Caki2 (cell line): ENCODE measurements at regions not wholly inside any gene's neighbourhood (a gene's known extent, or its start where the extent isn't known, plus 50 kb on each side); places are given as distances from the start of the nearest gene placed in this dataset.

Experiments
- DNase-seq: peaks from one replicate; pipeline ENCODE4 v3.0.0-alpha.2; 2015; ENCODE audit warnings: low read depth
- in situ Hi-C: cut with HindIII; loops from 2 replicates; pipeline ENCODE4 v1.10.0; 2016; ENCODE audit warnings: low sequenced_read_pairs, low pct_unique_long_range_greater_than_20kb, mixed read lengths

GRCh38 chr18:59961070-59961469 lies 61.3 kb downstream of the PMAIP1 start:
- no peak for DNase-seq

GRCh38 chr18:59960272-59960671 lies 60.5 kb downstream of the PMAIP1 start:
- in situ Hi-C loops, result no loop called here
- DNase-seq, result no peak

More at GRCh38 chr18:59961070-59961469, 61.3 kb downstream of the PMAIP1 start:
- in situ Hi-C loops, result no loop called here

GRCh38 chr18:59959606-59960005 lies 59.8 kb downstream of the PMAIP1 start:
- in situ Hi-C loops, result no loop called here
- DNase-seq, result no peak

- in situ Hi-C loops, result no loop called here
- DNase-seq, result no peak
Measured at GRCh38 chr18:59959073-59959472, 59.3 kb downstream of the PMAIP1 start.

- in situ Hi-C loops, result no loop called here
- DNase-seq, result no peak
Measured at GRCh38 chr18:59957957-59958356, 58.2 kb downstream of the PMAIP1 start.

- DNase-seq, result no peak
- in situ Hi-C loops, result no loop called here
Measured at GRCh38 chr18:59954755-59955156, 55.0 kb downstream of the PMAIP1 start.

GRCh38 chr18:59954241-59954640 lies 54.4 kb downstream of the PMAIP1 start:
- no peak for DNase-seq
- in situ Hi-C loops, result no loop called here
